ENCODE measurements at regions not wholly inside any gene's neighbourhood (a gene's known extent, or its start where the extent isn't known, plus 50 kb on each side); places are given as distances from the start of the nearest gene placed in this dataset.
"Not testable (repeated sequence)": the region's sequence is repeated elsewhere in the genome, so short reads cannot be mapped to it uniquely, and the experiment has no call there.

DNA sequence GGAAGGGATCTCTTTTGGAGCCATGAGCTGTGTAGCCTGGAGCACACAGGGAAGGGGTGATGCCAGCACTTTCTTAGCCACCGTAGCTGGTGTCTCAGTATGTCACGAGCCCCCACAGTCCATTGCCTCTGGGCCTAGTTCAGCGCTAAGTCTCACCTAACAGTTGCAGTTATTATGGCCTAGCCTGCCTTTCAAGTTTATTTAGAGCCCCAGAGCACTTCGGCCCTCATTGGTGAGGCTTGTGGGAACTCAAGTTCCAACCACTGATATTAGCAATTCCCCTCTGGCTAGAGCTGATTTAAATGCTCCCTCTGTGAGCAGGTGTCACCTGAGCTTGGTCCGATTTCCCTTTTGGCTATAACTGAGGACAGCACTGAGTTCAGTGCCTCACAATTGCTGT, 388.4 kb upstream of the MAOA start:
- no peak overlapping the region for H3K27ac ChIP-seq
- TF ChIP-seq, protein P1, sequence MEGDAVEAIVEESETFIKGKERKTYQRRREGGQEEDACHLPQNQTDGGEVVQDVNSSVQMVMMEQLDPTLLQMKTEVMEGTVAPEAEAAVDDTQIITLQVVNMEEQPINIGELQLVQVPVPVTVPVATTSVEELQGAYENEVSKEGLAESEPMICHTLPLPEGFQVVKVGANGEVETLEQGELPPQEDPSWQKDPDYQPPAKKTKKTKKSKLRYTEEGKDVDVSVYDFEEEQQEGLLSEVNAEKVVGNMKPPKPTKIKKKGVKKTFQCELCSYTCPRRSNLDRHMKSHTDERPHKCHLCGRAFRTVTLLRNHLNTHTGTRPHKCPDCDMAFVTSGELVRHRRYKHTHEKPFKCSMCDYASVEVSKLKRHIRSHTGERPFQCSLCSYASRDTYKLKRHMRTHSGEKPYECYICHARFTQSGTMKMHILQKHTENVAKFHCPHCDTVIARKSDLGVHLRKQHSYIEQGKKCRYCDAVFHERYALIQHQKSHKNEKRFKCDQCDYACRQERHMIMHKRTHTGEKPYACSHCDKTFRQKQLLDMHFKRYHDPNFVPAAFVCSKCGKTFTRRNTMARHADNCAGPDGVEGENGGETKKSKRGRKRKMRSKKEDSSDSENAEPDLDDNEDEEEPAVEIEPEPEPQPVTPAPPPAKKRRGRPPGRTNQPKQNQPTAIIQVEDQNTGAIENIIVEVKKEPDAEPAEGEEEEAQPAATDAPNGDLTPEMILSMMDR (conservative IDR thresholded peaks at IDR 0.05) = no peak

GRCh38 chrX:43269201-43269600, 386.9 kb upstream of the MAOA start:
- TF ChIP-seq, protein P1 (conservative IDR thresholded peaks at IDR 0.05) = no peak
- no peak overlapping the region for H3K27ac ChIP-seq

DNA sequence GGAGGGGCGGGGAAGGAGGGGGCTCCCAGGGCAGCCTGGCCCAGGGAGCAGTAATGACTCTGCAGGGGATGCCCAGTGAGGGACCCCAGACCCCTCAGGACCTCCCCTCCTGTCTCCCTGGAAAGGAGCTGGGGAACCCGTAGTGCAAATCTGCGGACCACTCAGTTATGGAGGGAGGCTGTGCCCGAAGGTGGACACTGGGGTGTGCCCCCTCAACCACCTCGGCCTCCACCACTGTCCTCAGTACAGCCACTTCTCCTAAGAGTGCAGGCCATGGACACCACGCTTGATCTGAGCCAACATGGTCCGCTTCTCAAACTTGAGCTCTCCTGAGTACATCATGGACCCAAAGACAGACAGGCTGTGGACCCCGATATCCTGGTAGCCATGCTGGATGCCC, 378.2 kb upstream of the MAOA start:
- no peak overlapping the region for H3K27ac ChIP-seq
- TF ChIP-seq, protein P1 (conservative IDR thresholded peaks at IDR 0.05) = no peak

DNA sequence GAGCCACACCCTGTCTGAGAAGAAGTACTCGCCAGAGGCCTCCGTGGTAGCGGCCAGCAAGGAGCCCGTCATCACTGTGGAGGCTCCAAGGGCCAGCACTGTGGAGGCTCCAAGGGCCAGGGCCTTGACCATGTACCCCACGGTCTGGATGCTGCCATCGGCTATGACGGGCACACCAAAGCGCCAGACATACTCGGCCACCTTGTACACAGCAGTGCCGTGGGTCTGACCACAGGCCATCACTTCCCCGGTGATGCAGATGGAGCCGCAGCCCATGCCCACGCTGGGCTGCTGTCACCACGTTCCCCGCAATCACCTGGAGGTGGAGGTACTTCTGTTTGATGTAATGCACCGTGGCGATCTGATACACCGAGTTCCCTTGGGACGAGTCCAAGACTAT, 377.7 kb upstream of the MAOA start:
- TF ChIP-seq, protein P1 (conservative IDR thresholded peaks at IDR 0.05) = no peak
- no peak overlapping the region for H3K27ac ChIP-seq

- no peak overlapping the region for H3K27ac ChIP-seq
- TF ChIP-seq, protein P1 (conservative IDR thresholded peaks at IDR 0.05) = no peak
Measured at GRCh38 chrX:43279341-43279808, 376.7 kb upstream of the MAOA start.

GRCh38 chrX:43283187-43283586, 372.9 kb upstream of the MAOA start:
- TF ChIP-seq, protein P1 (conservative IDR thresholded peaks at IDR 0.05) = no peak
- no peak overlapping the region for H3K27ac ChIP-seq

GRCh38 chrX:43311625-43312024, 344.5 kb upstream of the MAOA start:
- not testable (repeated sequence) for H3K27ac ChIP-seq

DNA sequence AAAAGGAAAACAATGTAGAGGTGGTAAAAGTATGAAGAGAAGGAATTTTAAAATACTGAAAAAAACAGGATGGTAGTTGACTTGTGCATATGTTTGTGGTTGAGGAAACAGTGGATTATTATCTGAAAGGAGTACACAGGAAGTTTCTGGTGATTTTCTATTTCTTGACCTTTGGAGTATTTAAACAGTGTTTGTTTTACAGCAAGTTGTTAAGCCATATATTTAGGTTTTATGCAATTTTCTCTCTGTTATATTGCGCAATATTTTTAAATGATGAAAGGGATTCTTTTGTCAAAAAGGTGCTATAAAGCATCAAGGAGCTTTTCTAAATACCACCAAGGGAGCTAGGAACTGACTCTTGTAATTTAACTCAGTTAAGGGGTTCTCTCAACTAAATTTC, 343.1 kb upstream of the MAOA start:
- H3K27ac ChIP-seq = no peak overlapping the region
- TF ChIP-seq, protein P1 (conservative IDR thresholded peaks at IDR 0.05) = no peak
